Astrocyte of the spinal cord (primary cell): ENCODE measurements at regions not wholly inside any gene's neighbourhood (a gene's known extent, or its start where the extent isn't known, plus 50 kb on each side); places are given as distances from the start of the nearest gene placed in this dataset.
A peak's percentile ranks its signal among the peaks of the same experiment; 100 is the strongest.

Experiments used
- DNase-seq: peaks from one replicate; pipeline ENCODE4 v3.0.0; 2011; ENCODE audit warnings: low read depth, low spot score
- H3K4me3 ChIP-seq: 2 replicates; pipeline ENCODE4 v1.5.1; 2011; ENCODE audit warnings: low read depth, mild to moderate bottlenecking, low read length, moderate library complexity
- in situ Hi-C: cut with HindIII; loops from 2 replicates; pipeline ENCODE4 v1.10.0; 2017; ENCODE audit warnings: low sequenced_read_pairs
- TF ChIP-seq, protein P1 (sequence below): IDR thresholded peaks from 2 replicates; pipeline ENCODE4 v1.5.1; 2012; ENCODE audit warnings: low read depth, mild to moderate bottlenecking, low read length, inconsistent platforms

GRCh38 chr2:7119132-7119835 lies 202.1 kb downstream of the RNF144A start:
- DNase-seq, result peak; percentile 48
- TF ChIP-seq, protein P1, sequence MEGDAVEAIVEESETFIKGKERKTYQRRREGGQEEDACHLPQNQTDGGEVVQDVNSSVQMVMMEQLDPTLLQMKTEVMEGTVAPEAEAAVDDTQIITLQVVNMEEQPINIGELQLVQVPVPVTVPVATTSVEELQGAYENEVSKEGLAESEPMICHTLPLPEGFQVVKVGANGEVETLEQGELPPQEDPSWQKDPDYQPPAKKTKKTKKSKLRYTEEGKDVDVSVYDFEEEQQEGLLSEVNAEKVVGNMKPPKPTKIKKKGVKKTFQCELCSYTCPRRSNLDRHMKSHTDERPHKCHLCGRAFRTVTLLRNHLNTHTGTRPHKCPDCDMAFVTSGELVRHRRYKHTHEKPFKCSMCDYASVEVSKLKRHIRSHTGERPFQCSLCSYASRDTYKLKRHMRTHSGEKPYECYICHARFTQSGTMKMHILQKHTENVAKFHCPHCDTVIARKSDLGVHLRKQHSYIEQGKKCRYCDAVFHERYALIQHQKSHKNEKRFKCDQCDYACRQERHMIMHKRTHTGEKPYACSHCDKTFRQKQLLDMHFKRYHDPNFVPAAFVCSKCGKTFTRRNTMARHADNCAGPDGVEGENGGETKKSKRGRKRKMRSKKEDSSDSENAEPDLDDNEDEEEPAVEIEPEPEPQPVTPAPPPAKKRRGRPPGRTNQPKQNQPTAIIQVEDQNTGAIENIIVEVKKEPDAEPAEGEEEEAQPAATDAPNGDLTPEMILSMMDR, result peak; percentile 63
- no peak overlapping the region for H3K4me3 ChIP-seq
- in situ Hi-C loops, result no loop called here

DNA sequence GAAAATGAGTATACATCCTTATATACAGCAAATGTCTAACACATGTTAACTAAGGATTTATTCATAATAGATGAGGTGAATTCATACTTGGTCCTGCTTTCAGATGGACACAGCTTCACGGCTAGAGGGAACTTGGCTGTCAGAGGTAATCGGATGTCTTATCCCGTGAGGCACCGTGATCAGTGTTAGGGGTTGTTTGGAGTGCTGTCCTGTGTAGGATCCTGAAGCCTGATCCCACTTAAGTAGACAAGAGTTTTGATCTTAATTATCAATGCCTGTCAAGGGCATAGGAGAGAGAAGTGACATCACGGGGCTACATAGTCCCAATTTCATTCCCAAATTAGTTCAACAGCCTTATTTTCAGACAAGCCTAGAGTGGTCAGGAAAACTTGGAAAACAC lies 204.6 kb downstream of the RNF144A start:
- no peak overlapping the region for H3K4me3 ChIP-seq
- TF ChIP-seq, protein P1, result no peak
- in situ Hi-C loops, result no loop called here
- DNase-seq, result no peak

DNA sequence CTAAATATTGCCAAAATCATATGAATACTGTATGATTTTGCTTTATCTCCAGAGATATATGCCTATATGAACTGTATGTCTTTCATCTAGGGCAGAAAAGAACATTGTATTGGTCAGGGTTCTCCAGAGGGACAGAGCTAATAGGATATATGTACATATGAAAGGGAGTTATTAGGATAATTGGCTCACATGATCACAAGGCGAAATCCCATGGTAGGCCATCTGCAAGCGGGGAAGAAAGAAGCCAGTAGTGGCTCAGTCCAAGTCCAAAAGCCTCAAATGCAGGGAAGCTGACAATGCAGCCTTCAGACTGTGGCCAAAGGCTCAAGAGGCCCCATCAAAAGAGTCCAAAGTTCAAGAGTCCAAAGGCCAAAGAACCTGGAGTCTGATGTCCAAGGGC lies 209.9 kb downstream of the RNF144A start:
- TF ChIP-seq, protein P1, result no peak
- no peak for DNase-seq
- no peak overlapping the region for H3K4me3 ChIP-seq
- in situ Hi-C loops, result no loop called here

DNA sequence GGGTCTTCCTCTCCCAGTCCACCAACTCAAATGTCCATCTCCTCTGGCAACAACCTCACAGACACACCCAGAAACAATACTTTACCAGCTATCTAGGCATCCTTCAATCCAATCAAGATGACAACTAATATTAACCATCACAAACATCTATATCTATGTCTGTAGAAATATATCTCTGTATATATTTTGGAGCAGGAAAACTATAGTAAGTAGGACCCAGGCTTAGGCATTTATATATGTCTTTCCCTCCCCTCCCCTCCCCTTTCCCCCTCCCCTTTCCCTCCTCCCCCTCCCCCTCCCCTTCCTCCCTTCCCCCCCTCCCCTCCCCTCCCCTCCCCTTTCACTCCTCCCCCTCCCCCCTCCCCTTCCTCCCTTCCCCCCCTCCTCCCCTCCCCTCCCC lies 210.5 kb downstream of the RNF144A start:
- in situ Hi-C loops, result no loop called here
- no peak for DNase-seq
- TF ChIP-seq, protein P1, result no peak
- H3K4me3 ChIP-seq, result no peak overlapping the region

- TF ChIP-seq, protein P1, result no peak
- no peak for DNase-seq
- in situ Hi-C loops, result no loop called here
- no peak overlapping the region for H3K4me3 ChIP-seq
Measured at GRCh38 chr2:7131261-7131660, 214.0 kb downstream of the RNF144A start.

DNA sequence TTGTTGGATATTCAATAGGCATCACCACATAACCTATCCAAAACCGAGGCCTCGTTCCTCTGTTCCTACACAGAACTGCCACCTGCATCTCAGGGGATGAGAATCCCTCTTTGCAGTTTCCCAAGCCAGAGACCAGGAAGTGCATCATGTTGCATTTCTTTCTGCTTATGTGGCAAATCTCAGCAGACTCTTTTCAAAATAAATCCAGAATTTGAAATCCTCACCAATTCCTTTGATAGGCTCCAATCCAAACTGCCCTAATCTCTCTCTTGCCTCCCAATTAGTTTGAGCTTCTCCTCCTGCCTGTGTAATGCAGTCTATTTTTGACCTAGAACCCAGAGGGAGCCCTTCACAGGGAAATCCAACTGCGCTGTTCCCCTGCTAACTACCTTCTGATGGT lies 215.5 kb downstream of the RNF144A start:
- DNase-seq, result no peak
- TF ChIP-seq, protein P1, result no peak
- in situ Hi-C loops, result no loop called here
- no peak overlapping the region for H3K4me3 ChIP-seq
